ENCODE measurements at regions not wholly inside any gene's neighbourhood (a gene's known extent, or its start where the extent isn't known, plus 50 kb on each side); places are given as distances from the start of the nearest gene placed in this dataset.
A peak's percentile ranks its signal among the peaks of the same experiment; 100 is the strongest.
"Not testable (repeated sequence)": the region's sequence is repeated elsewhere in the genome, so short reads cannot be mapped to it uniquely, and the experiment has no call there.

GRCh38 chr10:76815505-76815904 lies 822.1 kb downstream of the KCNMA1 start:
- not testable (repeated sequence) for DNase-seq (ENCODE audit: low spot score)

DNA sequence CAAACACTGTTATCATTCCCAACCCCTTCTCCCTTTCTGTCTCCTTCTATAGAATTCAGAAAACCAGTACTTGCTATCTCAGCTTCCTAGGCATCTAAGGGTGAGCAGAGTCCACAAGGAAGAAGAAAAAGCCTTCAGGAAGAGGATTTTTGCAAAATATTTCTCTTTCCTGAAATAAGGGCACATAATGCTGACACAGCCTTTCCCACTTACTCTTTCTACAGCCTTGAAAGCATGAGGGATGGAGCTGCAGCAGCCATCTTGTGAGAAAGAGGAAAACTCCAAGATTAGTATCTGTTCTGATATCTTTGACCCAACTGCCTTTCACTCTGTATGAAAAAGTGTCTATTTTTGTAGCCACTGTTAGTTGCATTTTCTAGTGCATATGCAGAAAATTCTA lies 826.2 kb downstream of the KCNMA1 start:
- no peak for DNase-seq (ENCODE audit: low spot score)

GRCh38 chr10:76788452-76788811 lies 849.2 kb downstream of the KCNMA1 start:
- DNase-seq (ENCODE audit: low spot score): no peak

GRCh38 chr10:76787746-76788451 lies 849.7 kb downstream of the KCNMA1 start:
- DNase-seq (ENCODE audit: low spot score): no peak

- DNase-seq (ENCODE audit: low spot score): no peak
These were observed 851.0 kb downstream of the KCNMA1 start for GRCh38 chr10:76786504-76787072.

- no peak for DNase-seq (ENCODE audit: low spot score)
These were observed 853.5 kb downstream of the KCNMA1 start for GRCh38 chr10:76784076-76784475.

DNA sequence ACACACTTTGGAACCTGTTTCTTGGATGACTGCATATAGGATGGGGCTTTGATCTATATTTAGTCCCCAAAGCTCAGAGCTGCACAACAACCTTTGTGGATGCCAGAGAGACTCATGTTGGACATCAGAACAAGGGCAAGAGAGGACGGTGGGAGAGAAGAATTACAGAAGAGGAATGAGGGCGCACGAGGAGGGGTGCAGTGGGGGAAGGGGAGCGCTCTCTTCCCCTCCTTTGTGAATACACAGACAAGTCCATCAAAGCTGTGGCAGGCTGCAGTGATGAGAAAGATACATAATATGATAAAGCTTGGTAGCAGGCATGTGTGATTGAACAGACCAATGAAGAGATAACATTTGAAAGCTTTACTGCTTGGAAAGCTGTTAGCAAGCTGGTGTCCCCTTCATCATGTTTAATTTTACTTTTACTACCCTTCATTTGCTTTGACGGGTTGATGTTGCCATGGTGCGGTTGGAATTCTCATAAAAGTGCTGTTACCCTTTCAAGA lies 857.8 kb downstream of the KCNMA1 start:
- DNase-seq (ENCODE audit: low spot score): no peak

DNA sequence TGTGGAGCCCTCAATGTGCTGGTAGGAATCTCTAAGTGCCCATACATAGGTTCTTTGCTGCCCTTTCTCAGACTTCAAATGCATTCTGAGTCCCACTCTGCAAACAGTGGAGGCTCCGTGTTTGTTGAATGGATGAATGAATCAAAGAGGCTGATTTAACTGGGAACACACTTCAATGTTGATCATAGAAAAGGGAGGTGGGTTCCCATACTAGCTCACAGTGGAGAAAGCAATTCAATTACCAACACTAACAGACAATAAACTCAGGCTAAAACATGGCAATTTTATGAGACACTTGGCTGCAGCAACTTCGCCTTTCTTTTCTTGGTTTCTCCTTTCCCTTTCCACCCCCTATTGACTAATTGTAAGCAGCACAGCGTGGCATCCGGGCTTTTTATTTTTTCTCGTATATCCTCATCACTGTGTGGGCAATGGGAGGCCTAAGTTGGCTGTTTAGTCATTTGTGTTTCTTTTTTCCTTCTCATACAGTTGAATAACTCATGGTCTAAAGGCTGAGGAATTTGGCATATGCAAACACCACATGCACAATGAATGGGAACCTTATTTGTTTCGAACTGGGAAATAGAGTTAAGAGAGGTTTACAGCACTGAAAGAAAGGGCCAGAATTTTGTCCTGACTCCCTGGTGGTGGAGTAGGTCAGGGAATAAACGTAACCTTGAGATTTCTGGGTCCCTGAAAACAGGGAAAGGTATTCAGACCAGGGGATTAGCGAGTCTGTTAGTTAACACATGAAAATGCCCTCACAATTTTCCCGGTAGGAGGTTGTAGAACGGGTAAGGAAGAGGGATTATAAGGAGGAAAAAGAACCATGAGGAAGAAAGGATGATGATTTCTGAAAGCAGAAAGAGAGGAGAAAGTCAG lies 858.5 kb downstream of the KCNMA1 start:
- peak; percentile 46 for DNase-seq (ENCODE audit: low spot score)

- no peak for DNase-seq (ENCODE audit: low spot score)
These were observed 862.5 kb downstream of the KCNMA1 start for GRCh38 chr10:76774987-76775603.

DNA sequence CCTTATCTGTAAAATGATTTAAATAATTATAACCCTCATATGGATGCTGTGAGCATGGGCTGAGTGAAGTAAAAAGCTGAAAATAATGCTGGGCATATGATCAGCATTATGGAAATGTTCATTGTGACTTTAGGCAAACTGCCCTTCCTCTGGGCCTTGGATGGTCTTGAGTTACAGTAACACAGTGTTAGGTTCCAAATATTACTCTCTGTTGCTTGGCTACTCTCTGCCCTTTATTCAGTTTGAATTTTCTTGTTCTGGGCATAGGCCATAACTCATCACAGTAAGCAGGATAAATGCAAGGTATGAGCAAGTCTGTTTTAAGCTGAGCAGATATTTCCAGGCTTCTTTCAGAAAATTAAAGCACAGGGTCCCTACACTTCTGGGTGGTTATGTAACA lies 868.0 kb downstream of the KCNMA1 start:
- no peak for DNase-seq (ENCODE audit: low spot score)

DNA sequence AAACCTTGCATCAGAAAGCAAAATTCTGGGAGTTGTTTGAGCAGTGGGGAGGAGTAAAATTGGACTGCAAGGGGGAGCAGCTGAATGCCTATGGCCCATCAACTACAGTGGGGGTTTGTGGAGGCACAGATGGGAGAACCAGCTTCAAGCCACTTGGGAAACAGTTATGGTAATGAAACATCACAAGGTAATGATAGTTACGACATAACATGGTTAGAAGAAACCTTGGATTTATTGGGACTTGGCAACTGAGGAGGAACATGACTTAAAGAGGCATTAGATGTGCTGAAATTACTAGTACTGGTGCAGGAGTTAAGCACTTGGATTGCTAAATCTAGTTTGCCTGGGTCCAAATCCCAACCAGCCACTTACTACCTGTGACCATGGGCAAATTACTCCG lies 868.4 kb downstream of the KCNMA1 start:
- DNase-seq (ENCODE audit: low spot score): no peak

- DNase-seq (ENCODE audit: low spot score): no peak
These were observed 870.9 kb downstream of the KCNMA1 start for GRCh38 chr10:76766682-76767081.

DNA sequence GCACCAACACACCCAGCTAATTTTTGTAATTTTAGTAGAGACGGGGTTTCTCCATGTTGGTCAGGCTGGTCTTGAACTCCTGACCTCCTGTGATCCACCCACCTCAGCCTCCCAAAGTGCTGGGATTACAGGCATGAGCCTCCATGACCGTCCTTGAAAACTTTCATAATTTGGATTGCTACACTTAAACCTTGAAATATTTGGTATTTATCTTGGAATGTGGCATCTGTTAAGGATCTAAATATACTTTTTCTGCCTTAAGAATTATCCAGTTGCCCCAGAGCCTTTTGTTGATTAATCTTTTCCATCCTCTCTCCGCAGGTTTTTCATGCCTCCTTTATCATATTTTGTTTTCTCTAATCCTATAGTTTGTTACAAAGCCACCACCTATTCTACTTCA lies 872.7 kb downstream of the KCNMA1 start:
- not testable (repeated sequence) for DNase-seq (ENCODE audit: low spot score)

- no peak for DNase-seq (ENCODE audit: low spot score)
These were observed 873.4 kb downstream of the KCNMA1 start for GRCh38 chr10:76764177-76764576.

DNA sequence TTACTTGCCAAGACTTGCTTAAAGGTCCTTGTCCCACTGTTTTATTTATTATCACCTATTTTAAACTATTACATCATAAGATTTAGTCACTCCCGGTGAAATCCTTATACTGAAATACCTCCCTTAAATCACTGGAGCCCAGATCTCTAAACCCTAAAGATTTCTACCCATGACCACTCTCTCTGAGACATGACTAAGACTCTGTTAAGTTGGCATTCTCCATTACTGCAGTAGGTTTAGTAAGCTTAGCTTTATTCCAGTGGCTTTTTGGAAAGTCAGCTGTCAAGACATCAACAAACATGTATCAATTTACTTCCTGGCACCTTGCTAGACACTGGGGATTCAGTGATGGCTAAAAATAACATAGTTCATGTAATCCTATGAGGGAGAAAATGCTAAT lies 874.2 kb downstream of the KCNMA1 start:
- DNase-seq (ENCODE audit: low spot score): no peak

- no peak for DNase-seq (ENCODE audit: low spot score)
These were observed 877.9 kb downstream of the KCNMA1 start for GRCh38 chr10:76759681-76760080.

- peak; percentile 7 for DNase-seq (ENCODE audit: low spot score)
These were observed 894.4 kb downstream of the KCNMA1 start for GRCh38 chr10:76743169-76743568.

GRCh38 chr10:76740514-76740913 lies 897.1 kb downstream of the KCNMA1 start:
- DNase-seq (ENCODE audit: low spot score): no peak

- DNase-seq (ENCODE audit: low spot score): no peak
These were observed 898.6 kb downstream of the KCNMA1 start for GRCh38 chr10:76738991-76739390.

DNA sequence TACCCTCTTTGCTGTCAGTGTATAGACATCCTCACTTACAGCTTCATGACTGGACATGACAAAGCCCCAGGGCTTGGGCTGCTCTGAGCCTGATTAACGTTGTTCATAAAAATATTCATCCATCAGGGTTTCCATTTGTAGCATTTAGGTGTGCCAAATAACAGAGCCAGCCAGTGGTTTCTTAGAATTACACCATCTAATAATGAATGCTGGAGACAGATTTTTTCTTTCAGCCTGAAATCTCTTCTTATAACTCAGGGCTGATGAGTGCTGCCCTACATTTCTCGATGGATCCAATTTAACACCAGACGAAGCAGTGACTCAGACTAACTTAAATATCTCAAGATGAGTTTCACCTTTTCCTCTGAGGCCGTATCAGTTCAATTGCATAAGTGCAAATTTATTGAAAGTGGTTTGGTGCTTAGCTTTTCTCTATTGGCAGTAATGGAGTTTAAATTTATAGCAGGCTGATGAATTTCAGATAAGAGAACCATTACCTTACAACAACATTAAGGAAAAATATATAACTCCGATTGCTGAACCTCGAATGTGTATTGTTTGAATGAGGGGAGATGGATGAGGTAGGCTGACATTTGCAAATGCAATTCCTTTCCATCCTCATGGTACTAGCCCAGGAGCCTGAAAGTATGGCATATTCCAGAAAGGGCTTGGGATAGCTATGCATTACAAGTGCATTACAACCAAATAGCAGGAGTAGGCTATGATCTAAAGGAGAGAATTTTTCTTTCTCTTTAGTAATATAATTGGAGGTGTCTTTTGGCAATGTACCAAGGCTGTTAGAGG lies 900.6 kb downstream of the KCNMA1 start:
- no peak for DNase-seq (ENCODE audit: low spot score)

- no peak for DNase-seq (ENCODE audit: low spot score)
These were observed 901.2 kb downstream of the KCNMA1 start for GRCh38 chr10:76736392-76736791.

DNA sequence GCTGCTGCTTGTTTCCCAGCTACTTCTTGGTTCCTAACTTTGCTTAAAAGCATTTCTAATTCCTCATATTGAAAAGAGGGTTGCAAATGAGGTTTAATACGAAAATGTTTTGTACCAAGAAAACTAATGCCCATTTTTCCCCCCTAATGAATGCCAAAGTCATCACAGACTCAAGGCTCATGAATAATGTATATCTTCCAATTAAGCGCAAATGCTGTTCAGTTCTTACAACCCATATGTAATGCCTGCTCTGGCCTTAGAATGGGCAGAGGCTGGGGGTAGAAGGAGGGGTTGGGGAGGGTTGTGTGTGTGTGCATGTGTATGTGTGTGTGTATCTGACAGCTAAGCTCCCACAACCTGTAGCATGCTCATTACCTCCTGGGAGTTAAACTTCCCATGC lies 901.7 kb downstream of the KCNMA1 start:
- no peak for DNase-seq (ENCODE audit: low spot score)
